ENCODE measurements at regions not wholly inside any gene's neighbourhood (a gene's known extent, or its start where the extent isn't known, plus 50 kb on each side); places are given as distances from the start of the nearest gene placed in this dataset.

DNA sequence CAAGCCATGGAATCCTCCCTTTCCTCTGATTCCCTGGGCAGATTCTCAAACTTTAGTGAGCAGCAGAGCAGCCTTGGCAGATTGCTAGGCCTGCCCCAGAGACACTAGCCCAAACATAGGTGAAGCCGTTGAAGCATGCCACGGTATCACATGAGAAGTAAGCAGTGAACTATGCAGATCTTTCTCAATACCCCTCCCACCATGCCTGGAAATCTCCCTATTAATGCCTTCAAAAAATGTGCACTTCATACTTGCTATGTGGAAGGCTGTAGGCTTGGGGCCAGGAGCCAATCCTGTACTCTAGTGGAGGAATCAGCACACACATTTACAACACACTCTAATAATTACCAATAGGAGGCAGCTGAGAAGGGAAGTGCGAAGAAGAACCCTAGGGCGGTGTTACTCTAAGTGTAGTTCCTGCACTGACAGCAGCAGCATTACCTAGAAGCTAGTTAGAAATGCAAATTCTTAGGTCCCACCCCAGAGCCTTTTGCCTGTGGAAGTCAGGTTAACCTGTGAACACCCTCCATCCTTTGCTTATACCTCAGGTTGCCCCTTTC lies 305.1 kb upstream of the SPRED2 start:
- H2BK15ac ChIP-seq (ENCODE audit: low read length), result no peak overlapping the region
- H3K4me1 ChIP-seq (replicated peaks in 1 of 4; ENCODE audit: control insufficient read depth in 3 of 4, insufficient read depth in 4 of 4, low read length in 3 of 4), result no peaks in the 10 kb centered on the region
- no peak overlapping the region for H3K4ac ChIP-seq (replicated peaks; ENCODE audit: insufficient read length, low read depth, low read length)
- DNase-seq (ENCODE audit: low read depth in 1 of 2, low spot score in 2 of 2) (no peak), FAIRE-seq (no peak)
- H2AK5ac ChIP-seq (ENCODE audit: low read depth, low read length), result no peak overlapping the region
- H2BK120ac ChIP-seq (replicated peaks; ENCODE audit: low read depth, low read length), result no peak overlapping the region
- H3K56ac ChIP-seq (replicated peaks; ENCODE audit: insufficient read length, low read depth, low read length), result no peak overlapping the region
- no peak overlapping the region for H4K5ac ChIP-seq (ENCODE audit: insufficient read length, low read depth, low read length)
- H3K4me2 ChIP-seq (ENCODE audit: insufficient read depth in 1 of 2, low read depth in 2 of 2, low read length in 2 of 2), result no peak overlapping the region
- CTCF ChIA-PET (ENCODE audit: partially characterized antibody), result interaction anchor here (1.0 to 1.6 kb wide), 2 partner anchors 12 to 14 kb away, joined by 3 read pairs; no protein-coding TSS in a partner anchor
- 90% methylated on average over 4 of the region's 4 CpGs; no CpG with 5 or more reads in 1 of the 2 experiments for WGBS, 2 experiments (ENCODE audit: extremely low coverage in 1 of 2, insufficient coverage in 1 of 2, insufficient read length in 1 of 2, insufficient replicate concordance in 2 of 2, low coverage in 1 of 2, low lambda C conversion rate in 2 of 2, missing lambda C conversion rate in 1 of 2)
- H2BK12ac ChIP-seq (ENCODE audit: low read depth, low read length), result no peak overlapping the region
- H3K79me2 ChIP-seq (ENCODE audit: control insufficient read depth in 1 of 2, insufficient read depth in 2 of 2, low read length in 2 of 2), result no peaks in the 10 kb centered on the region
- no peak overlapping the region for H4K91ac ChIP-seq (replicated peaks; ENCODE audit: insufficient read length, low read length)
- H2BK20ac ChIP-seq (ENCODE audit: low read length), result no peak overlapping the region
- H3K79me1 ChIP-seq (ENCODE audit: low read depth, low read length), result no peaks in the 10 kb centered on the region
- no peak overlapping the region for H3K27ac ChIP-seq (ENCODE audit: low read depth, low read length)
- H3K14ac ChIP-seq (ENCODE audit: insufficient read length), result no peak overlapping the region
- H2AFZ ChIP-seq (ENCODE audit: low read length), result no peak overlapping the region
- H2BK5ac ChIP-seq (ENCODE audit: low read depth, low read length), result no peak overlapping the region
- no peak overlapping the region for H3K23ac ChIP-seq (ENCODE audit: insufficient read length)
- no peak overlapping the region for H3K4me3 ChIP-seq (ENCODE audit: extremely low read depth in 1 of 4, insufficient read depth in 2 of 4, low read depth in 3 of 4, low read length in 4 of 4)
- no peaks in the 10 kb centered on the region for H3K27me3 ChIP-seq (replicated peaks in 1 of 4; ENCODE audit: control insufficient read depth in 3 of 4, extremely low read depth in 1 of 4, insufficient read depth in 3 of 4, low read length in 3 of 4)
- no peak overlapping the region for H3K9ac ChIP-seq (replicated peaks in 1 of 4; ENCODE audit: extremely low read depth in 1 of 4, low read depth in 3 of 4, low read length in 3 of 4)
- no peaks in the 10 kb centered on the region for H3K9me3 ChIP-seq (ENCODE audit: insufficient read depth in 2 of 2, low read depth in 1 of 2, low read length in 1 of 2)
- no peaks in the 10 kb centered on the region for H3K23me2 ChIP-seq (ENCODE audit: low read depth, low read length)
- no peak overlapping the region for H4K8ac ChIP-seq (ENCODE audit: extremely low read depth, insufficient read depth, low read length)
- no peak overlapping the region for H3K18ac ChIP-seq (ENCODE audit: extremely low read depth, low read length)
- H3K36me3 ChIP-seq (ENCODE audit: control insufficient read depth in 2 of 4, insufficient read depth in 4 of 4, low read length in 3 of 4), result no peaks in the 10 kb centered on the region
- POLR2A ChIA-PET (ENCODE audit: partially characterized antibody), result no interaction called here
- H4K20me1 ChIP-seq (replicated peaks in 1 of 2; ENCODE audit: control insufficient read depth in 1 of 2, insufficient read depth in 2 of 2, low read length in 2 of 2), result no peaks in the 10 kb centered on the region
- no peak for TF ChIP-seq EZH2 (IDR thresholded peaks at IDR 0.05; ENCODE audit: low read depth, low read length, severe bottlenecking)
- TF ChIP-seq SIRT6 (IDR thresholded peaks at IDR 0.05; ENCODE audit: low read length), result no peak
- TF ChIP-seq SP1 (IDR thresholded peaks at IDR 0.05; ENCODE audit: low read depth, low read length), result no peak
- no peak for TF ChIP-seq SIX5 (IDR thresholded peaks at IDR 0.05; ENCODE audit: low read depth, low read length)
- TF ChIP-seq RFX5 (IDR thresholded peaks at IDR 0.05; ENCODE audit: borderline replicate concordance, low read depth, low read length), result no peak
- no peak for TF ChIP-seq BCL11A (IDR thresholded peaks at IDR 0.05; ENCODE audit: low read depth in 2 of 2, low read length in 2 of 2)
- TF ChIP-seq POLR2AphosphoS5 (IDR thresholded peaks at IDR 0.05; ENCODE audit: low read depth, low read length), result no peak
- TF ChIP-seq FOSL1 (IDR thresholded peaks at IDR 0.05; ENCODE audit: insufficient read depth, low read depth, low read length), result no peak
- no peak for TF ChIP-seq ASH2L (IDR thresholded peaks at IDR 0.05; ENCODE audit: low read length)
- TF ChIP-seq RNF2 (IDR thresholded peaks at IDR 0.05; ENCODE audit: borderline replicate concordance, low read depth, low read length, missing control alignments, poor library complexity, severe bottlenecking), result no peak
- TF ChIP-seq SUZ12 (IDR thresholded peaks at IDR 0.05; ENCODE audit: low read length), result no peak
- no peak for TF ChIP-seq PHF8 (conservative IDR thresholded peaks at IDR 0.05; ENCODE audit: low read depth, low read length)
